GM21528 (cell line): ENCODE measurements at regions not wholly inside any gene's neighbourhood (a gene's known extent, or its start where the extent isn't known, plus 50 kb on each side); places are given as distances from the start of the nearest gene placed in this dataset.

Source experiments
- ATAC-seq: cut with Tn5 transposase; IDR thresholded peaks from one replicate; pipeline ENCODE4 v1.9.1; 2021; ENCODE audit warnings: mild to moderate bottlenecking, moderate library complexity; ENCODE audit not compliant: unreplicated experiment, low FRiP score

GRCh38 chr14:96978525-96979272 is 181.5 kb downstream of the VRK1 start:
- no peak for ATAC-seq

GRCh38 chr14:96979611-96980074 is 182.5 kb downstream of the VRK1 start:
- ATAC-seq, result no peak

DNA sequence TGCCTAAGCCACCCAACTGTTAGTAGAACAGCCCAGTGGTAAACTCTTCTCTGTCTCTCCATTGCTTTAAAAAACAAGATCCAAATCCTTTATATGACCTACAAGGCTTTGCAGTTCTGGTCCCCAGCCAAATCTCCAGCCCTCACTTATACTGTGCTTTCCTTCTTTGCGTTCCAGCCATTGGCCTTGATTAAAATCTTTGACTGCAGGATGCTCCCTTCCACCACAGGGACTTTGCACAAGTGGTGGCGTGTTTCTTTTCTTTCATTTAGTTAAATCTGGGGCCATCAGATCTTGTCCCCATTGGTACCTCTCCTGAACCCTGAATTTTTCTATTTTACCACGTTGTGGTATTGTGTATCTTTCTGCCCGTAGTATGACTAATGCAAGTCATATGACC is 183.7 kb downstream of the VRK1 start:
- ATAC-seq, result no peak

DNA sequence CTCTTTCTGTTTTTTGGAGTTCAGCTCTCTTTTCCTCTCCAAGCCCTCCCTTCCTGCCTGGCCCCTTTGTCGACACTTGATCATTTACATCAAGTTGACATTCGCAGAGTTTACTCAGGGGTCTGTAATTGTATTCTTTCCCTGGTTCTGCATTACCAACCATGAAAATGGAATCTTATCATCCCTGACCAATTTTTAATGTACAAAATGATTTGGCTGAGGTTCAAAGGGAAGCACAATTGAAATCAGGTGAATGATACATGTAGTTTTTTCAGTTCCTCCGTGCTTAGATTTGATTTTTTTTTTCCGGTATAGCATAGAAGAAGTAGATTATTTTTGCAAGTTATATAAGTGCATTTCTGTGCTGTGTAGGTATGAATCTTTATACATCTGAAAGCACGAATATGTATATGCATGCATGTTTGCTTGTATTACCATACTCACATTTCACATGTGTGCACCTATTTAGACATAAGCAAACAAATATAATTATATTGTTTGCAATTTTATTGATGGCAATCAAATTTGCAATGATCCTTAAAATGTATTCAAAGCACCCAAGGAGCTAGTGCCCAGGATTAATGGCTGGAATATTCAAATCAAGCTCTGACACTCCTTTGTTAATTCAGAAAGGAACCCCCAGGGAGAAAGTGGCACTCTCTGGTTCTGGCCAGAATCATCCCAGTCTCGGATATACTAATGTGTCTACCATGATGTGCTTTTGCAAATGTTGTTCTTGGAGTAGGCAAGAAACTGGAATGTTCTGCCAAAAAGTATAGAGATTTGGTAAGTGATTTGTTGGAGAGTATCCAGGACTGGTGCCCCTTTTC is 189.3 kb downstream of the VRK1 start:
- ATAC-seq, result no peak

- ATAC-seq, result peak; percentile 50
Observed at GRCh38 chr14:96987086-96987474, 189.9 kb downstream of the VRK1 start.

DNA sequence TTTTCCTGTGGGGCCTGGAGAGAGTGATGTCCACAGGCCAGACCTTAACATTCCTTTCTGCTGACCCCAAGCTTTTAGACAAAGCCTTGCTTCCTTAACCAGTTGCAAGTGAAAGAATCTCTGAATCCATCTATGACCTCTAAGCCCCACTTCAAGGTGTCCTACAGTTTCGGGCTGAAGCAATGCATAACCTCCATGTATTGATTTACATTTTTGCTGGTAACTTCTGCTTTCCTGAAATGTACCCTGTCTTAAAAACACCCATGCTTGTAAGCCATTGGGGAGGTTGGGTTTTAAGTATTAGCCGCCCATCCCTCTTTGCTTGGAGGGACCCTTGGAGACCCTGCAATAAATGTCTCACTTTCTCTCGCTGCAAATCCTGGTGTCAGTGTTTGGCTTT is 190.6 kb downstream of the VRK1 start:
- no peak for ATAC-seq

- no peak for ATAC-seq
Observed at GRCh38 chr14:96989306-96989705, 192.1 kb downstream of the VRK1 start.

- no peak for ATAC-seq
Observed at GRCh38 chr14:96991226-96991625, 194.0 kb downstream of the VRK1 start.

- ATAC-seq, result no peak
Observed at GRCh38 chr14:96994999-96995398, 197.8 kb downstream of the VRK1 start.

DNA sequence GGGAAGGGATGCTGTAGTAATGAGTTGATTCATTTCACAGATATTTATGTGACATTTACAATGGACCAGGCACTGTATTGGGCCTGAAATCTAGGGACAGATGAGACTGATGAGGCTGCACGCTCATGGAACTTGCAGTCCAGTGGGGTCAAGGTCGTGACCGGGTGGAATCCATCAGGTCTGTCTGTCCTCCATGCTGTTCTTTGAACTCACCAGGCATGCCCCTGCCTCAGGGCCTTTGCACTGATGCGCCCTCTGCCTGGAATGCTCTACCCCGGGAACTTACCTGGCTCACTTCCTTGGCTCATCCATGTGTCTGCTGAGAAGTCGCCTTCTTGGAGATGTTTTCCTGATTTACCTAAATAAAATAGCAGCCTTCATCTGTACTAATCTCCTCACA is 200.1 kb downstream of the VRK1 start:
- no peak for ATAC-seq

DNA sequence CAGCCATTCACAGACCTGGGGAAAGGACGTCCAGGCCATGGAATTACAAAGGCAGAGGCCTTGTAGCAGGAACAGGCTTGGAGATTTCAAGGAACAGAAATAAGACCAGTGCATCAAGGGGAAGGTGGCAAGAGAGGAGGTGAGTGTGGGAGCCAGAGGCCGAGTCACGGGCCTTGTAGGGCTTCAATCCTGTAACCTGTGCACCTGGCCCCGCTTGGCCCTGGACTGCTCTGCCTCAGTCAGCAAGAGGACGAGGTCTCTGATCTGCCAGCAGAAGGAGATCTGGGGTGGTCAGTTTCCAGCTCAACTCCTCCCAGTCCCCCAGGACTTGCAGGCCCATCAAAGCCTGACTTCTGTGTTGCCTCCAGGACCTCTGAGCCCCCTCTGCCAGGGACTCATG is 200.8 kb downstream of the VRK1 start:
- ATAC-seq, result no peak

DNA sequence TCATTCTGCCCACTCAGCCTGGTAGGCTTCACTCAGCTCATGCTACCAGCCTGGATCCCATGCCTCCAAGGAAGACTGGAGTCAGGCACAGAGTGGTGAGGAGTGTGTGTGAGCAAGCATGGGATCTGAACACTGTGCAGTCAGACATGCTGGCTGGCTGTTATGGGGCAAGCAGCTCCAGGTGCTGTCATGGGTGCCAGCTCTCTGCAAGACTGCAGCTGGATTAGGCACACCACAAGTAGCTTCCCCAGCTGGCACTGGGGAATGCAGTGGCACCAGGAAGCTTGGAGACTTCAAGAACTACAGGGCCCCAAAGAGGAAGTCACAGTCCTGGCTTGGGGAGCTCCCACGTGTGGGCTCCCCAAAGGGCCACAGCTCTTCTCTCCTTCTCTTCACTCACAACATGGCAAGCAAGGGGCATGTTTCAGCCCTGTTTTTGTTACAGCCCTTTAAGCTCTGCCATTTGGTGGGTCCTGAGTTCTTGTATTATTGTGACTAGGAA is 202.5 kb downstream of the VRK1 start:
- no peak for ATAC-seq

DNA sequence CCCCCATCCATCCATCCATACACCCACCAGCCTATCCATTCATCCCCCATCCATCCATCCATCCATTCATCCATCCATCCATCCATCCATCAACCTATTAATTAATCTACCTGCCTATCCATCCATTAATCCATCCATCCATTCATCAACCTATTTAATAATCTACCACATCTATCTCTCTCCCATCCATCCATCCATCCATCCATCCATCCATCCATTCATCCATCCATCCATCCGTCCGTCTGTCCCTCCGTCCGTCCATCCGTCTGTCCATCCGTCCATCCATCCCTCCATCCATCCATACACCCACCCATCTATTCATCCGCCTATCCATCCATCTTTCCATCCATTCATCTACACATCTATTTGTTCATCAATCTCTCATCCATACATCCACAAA is 205.3 kb downstream of the VRK1 start:
- no peak for ATAC-seq

- no peak for ATAC-seq
Observed at GRCh38 chr14:97005934-97006333, 208.8 kb downstream of the VRK1 start.

DNA sequence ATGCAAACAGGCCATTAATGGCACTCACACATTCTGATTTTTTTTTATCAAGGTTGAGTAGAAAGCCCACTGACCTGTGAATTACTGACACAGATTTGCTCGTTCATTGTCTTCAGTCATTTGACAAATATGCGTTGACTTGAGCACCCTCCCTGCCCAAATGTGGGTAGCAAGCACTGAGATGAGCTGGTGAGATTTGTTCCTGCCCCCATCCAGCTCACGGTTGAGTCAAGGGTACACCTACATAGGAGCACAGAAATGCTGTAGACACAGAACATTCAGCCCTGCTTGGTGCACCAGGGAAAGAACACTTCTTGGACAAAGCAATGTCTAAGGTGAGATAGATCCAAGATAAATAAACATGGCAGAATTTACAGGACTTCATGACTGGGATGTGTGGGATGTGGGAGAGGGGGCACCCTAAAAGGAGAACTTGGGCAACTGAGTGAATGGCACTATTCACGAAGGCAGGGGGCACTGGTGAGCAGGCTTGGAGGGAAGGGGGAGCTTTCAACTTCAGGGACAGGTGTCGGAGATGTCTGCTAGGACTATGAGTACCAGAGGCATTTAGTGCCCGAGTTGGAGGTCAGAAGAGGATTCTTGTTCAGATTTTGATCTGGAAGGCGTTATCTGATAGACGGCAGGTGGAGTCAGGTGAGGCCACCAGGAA is 213.4 kb downstream of the VRK1 start:
- ATAC-seq, result no peak

GRCh38 chr14:97013878-97014277 is 216.7 kb downstream of the VRK1 start:
- ATAC-seq, result no peak

GRCh38 chr14:97021001-97021400 is 223.8 kb downstream of the VRK1 start:
- ATAC-seq, result no peak

- ATAC-seq, result no peak
Observed at GRCh38 chr14:97021571-97022168, 224.5 kb downstream of the VRK1 start.

GRCh38 chr14:97022741-97023140 is 225.6 kb downstream of the VRK1 start:
- no peak for ATAC-seq

- ATAC-seq, result no peak
Observed at GRCh38 chr14:97023871-97024270, 226.7 kb downstream of the VRK1 start.

GRCh38 chr14:97024300-97024699 is 227.1 kb downstream of the VRK1 start:
- ATAC-seq, result no peak
